Central memory CD8-positive, alpha-beta T cell (primary cell): ENCODE measurements at regions not wholly inside any gene's neighbourhood (a gene's known extent, or its start where the extent isn't known, plus 50 kb on each side); places are given as distances from the start of the nearest gene placed in this dataset.
"Not testable (repeated sequence)": the region's sequence is repeated elsewhere in the genome, so short reads cannot be mapped to it uniquely, and the experiment has no call there.

Experiments used
- ATAC-seq: fragments of 150-1000 bp; cut with Tn5 transposase; replicated peaks from 2 replicates; pipeline ENCODE4 v1.10.0; 2022; ENCODE audit warnings: mild to moderate bottlenecking, moderate FRiP score, moderate number of reproducible peaks; ENCODE audit not compliant: poor library complexity, severe bottlenecking; ENCODE audit errors: extremely low read depth
- DNase-seq, 2 donors: peaks; one replicate each; pipeline ENCODE4 v3.0.0; 2021; ENCODE audit warnings: low spot score in 2 of 2
- H3K27ac Mint-ChIP-seq: one replicate; pipeline ENCODE4 v1.8.0; 2022; ENCODE audit warnings: low read depth, mild to moderate bottlenecking, moderate library complexity, mixed read lengths
- H3K27me3 Mint-ChIP-seq: one replicate; pipeline ENCODE4 v1.8.0; 2022; ENCODE audit warnings: mixed read lengths
- H3K36me3 Mint-ChIP-seq: one replicate; pipeline ENCODE4 v1.8.0; 2022; ENCODE audit warnings: mild to moderate bottlenecking, moderate library complexity, mixed read lengths; ENCODE audit not compliant: insufficient read depth
- H3K4me1 Mint-ChIP-seq: one replicate; pipeline ENCODE4 v1.8.0; 2022; ENCODE audit warnings: mixed read lengths
- H3K4me3 Mint-ChIP-seq: one replicate; pipeline ENCODE4 v1.8.0; 2022; ENCODE audit warnings: mild to moderate bottlenecking, moderate library complexity, mixed read lengths
- H3K9me3 Mint-ChIP-seq: one replicate; pipeline ENCODE4 v1.8.0; 2022; ENCODE audit warnings: mixed read lengths

- no peak for DNase-seq
These were observed 709.8 kb downstream of the LTN1 start for GRCh38 chr21:28282833-28283232.

GRCh38 chr21:28281357-28281756, 711.3 kb downstream of the LTN1 start:
- ATAC-seq, H3K27me3 Mint-ChIP-seq, H3K4me3 Mint-ChIP-seq, DNase-seq, H3K36me3 Mint-ChIP-seq, H3K27ac Mint-ChIP-seq, H3K9me3 Mint-ChIP-seq, H3K4me1 Mint-ChIP-seq: not testable (repeated sequence)

More at GRCh38 chr21:28282833-28283232, 709.8 kb downstream of the LTN1 start:
- H3K4me3 Mint-ChIP-seq, result no peak overlapping the region
- no peak overlapping the region for H3K27ac Mint-ChIP-seq
- H3K9me3 Mint-ChIP-seq, result peaks cover 5% of the 10 kb centered on the region
- no peaks in the 10 kb centered on the region for H3K4me1 Mint-ChIP-seq
- no peaks in the 10 kb centered on the region for H3K27me3 Mint-ChIP-seq
- H3K36me3 Mint-ChIP-seq, result no peaks in the 10 kb centered on the region
- no peak for ATAC-seq

GRCh38 chr21:28280611-28281010, 712.1 kb downstream of the LTN1 start:
- no peak for ATAC-seq
- H3K27ac Mint-ChIP-seq, result no peak overlapping the region
- DNase-seq, result no peak

GRCh38 chr21:28277324-28277723, 715.4 kb downstream of the LTN1 start:
- Mint-ChIP-seq H3K4me3 (no peak overlapping the region), H3K9me3 (peaks cover 12% of the 10 kb centered on the region), H3K4me1 (no peaks in the 10 kb centered on the region), H3K36me3 (no peaks in the 10 kb centered on the region), H3K27ac (no peak overlapping the region), H3K27me3 (no peaks in the 10 kb centered on the region)
- DNase-seq (no peak), ATAC-seq (no peak)

More at GRCh38 chr21:28280611-28281010, 712.1 kb downstream of the LTN1 start:
- no peak overlapping the region for H3K4me3 Mint-ChIP-seq
- peaks cover 5% of the 10 kb centered on the region for H3K9me3 Mint-ChIP-seq
- H3K36me3 Mint-ChIP-seq, result no peaks in the 10 kb centered on the region
- H3K27me3 Mint-ChIP-seq, result no peaks in the 10 kb centered on the region
- no peaks in the 10 kb centered on the region for H3K4me1 Mint-ChIP-seq

- DNase-seq (no peak), ATAC-seq (no peak)
- H3K4me3 Mint-ChIP-seq, result no peak overlapping the region
- H3K27ac Mint-ChIP-seq, result no peak overlapping the region
- H3K27me3 Mint-ChIP-seq, result no peaks in the 10 kb centered on the region
- no peaks in the 10 kb centered on the region for H3K4me1 Mint-ChIP-seq
- peaks cover 12% of the 10 kb centered on the region for H3K9me3 Mint-ChIP-seq
- no peaks in the 10 kb centered on the region for H3K36me3 Mint-ChIP-seq
These were observed 720.2 kb downstream of the LTN1 start for GRCh38 chr21:28272272-28272992.

GRCh38 chr21:28269173-28269572, 723.5 kb downstream of the LTN1 start:
- DNase-seq, result no peak
- no peak overlapping the region for H3K27ac Mint-ChIP-seq
- no peaks in the 10 kb centered on the region for H3K4me1 Mint-ChIP-seq
- H3K9me3 Mint-ChIP-seq, result peaks cover 6% of the 10 kb centered on the region
- H3K4me3 Mint-ChIP-seq, result no peak overlapping the region
- ATAC-seq, result no peak
- no peaks in the 10 kb centered on the region for H3K27me3 Mint-ChIP-seq
- H3K36me3 Mint-ChIP-seq, result no peaks in the 10 kb centered on the region

- DNase-seq (no peak), ATAC-seq (no peak)
- no peak overlapping the region for H3K4me3 Mint-ChIP-seq
- H3K9me3 Mint-ChIP-seq, result peaks cover 2% of the 10 kb centered on the region
- no peak overlapping the region for H3K27ac Mint-ChIP-seq
- no peaks in the 10 kb centered on the region for H3K36me3 Mint-ChIP-seq
- no peaks in the 10 kb centered on the region for H3K4me1 Mint-ChIP-seq
- no peaks in the 10 kb centered on the region for H3K27me3 Mint-ChIP-seq
These were observed 724.0 kb downstream of the LTN1 start for GRCh38 chr21:28268685-28269084.

- Mint-ChIP-seq H3K36me3 (no peaks in the 10 kb centered on the region), H3K4me3 (no peak overlapping the region), H3K9me3 (no peaks in the 10 kb centered on the region), H3K27me3 (no peaks in the 10 kb centered on the region), H3K4me1 (no peaks in the 10 kb centered on the region), H3K27ac (no peak overlapping the region)
- ATAC-seq (no peak), DNase-seq (no peak)
These were observed 725.2 kb downstream of the LTN1 start for GRCh38 chr21:28267449-28267848.

GRCh38 chr21:28266061-28266460, 726.6 kb downstream of the LTN1 start:
- Mint-ChIP-seq H3K4me3 (no peak overlapping the region), H3K4me1 (no peaks in the 10 kb centered on the region), H3K36me3 (no peaks in the 10 kb centered on the region), H3K9me3 (no peaks in the 10 kb centered on the region), H3K27ac (no peak overlapping the region), H3K27me3 (no peaks in the 10 kb centered on the region)
- ATAC-seq (no peak), DNase-seq (no peak)

GRCh38 chr21:28263974-28264373, 728.7 kb downstream of the LTN1 start:
- H3K9me3 Mint-ChIP-seq, result no peaks in the 10 kb centered on the region
- no peaks in the 10 kb centered on the region for H3K4me1 Mint-ChIP-seq
- no peak for ATAC-seq
- no peaks in the 10 kb centered on the region for H3K36me3 Mint-ChIP-seq
- no peaks in the 10 kb centered on the region for H3K27me3 Mint-ChIP-seq
- no peak overlapping the region for H3K4me3 Mint-ChIP-seq
- DNase-seq, result no peak
- no peak overlapping the region for H3K27ac Mint-ChIP-seq

- Mint-ChIP-seq H3K4me3 (no peak overlapping the region), H3K27ac (no peak overlapping the region), H3K9me3 (no peaks in the 10 kb centered on the region), H3K27me3 (no peaks in the 10 kb centered on the region), H3K36me3 (no peaks in the 10 kb centered on the region), H3K4me1 (no peaks in the 10 kb centered on the region)
- ATAC-seq (no peak), DNase-seq (no peak)
These were observed 731.4 kb downstream of the LTN1 start for GRCh38 chr21:28261298-28261697.

- Mint-ChIP-seq H3K36me3 (no peaks in the 10 kb centered on the region), H3K27ac (no peak overlapping the region), H3K9me3 (no peaks in the 10 kb centered on the region), H3K27me3 (no peaks in the 10 kb centered on the region), H3K4me1 (no peaks in the 10 kb centered on the region), H3K4me3 (no peak overlapping the region)
- DNase-seq, result no peak
- ATAC-seq, result no peak
These were observed 735.4 kb downstream of the LTN1 start for GRCh38 chr21:28257276-28257675.

- Mint-ChIP-seq H3K36me3 (peaks cover 2% of the 10 kb centered on the region), H3K4me1 (no peaks in the 10 kb centered on the region), H3K27me3 (no peaks in the 10 kb centered on the region), H3K27ac (no peak overlapping the region), H3K9me3 (no peaks in the 10 kb centered on the region), H3K4me3 (no peak overlapping the region)
- DNase-seq, result no peak
- ATAC-seq, result no peak
These were observed 735.8 kb downstream of the LTN1 start for GRCh38 chr21:28256837-28257236.
